Epithelial cell of prostate (primary cell): ENCODE measurements at regions not wholly inside any gene's neighbourhood (a gene's known extent, or its start where the extent isn't known, plus 50 kb on each side); places are given as distances from the start of the nearest gene placed in this dataset.

Experiments
- DNase-seq: peaks from one replicate; pipeline ENCODE4 v3.0.0-alpha.2; 2011; ENCODE audit warnings: low read depth, low spot score
- H3K27ac ChIP-seq: fragments of 450-650 bp; 2 replicates; pipeline ENCODE4 v1.5.1; 2017; ENCODE audit warnings: mild to moderate bottlenecking

DNA sequence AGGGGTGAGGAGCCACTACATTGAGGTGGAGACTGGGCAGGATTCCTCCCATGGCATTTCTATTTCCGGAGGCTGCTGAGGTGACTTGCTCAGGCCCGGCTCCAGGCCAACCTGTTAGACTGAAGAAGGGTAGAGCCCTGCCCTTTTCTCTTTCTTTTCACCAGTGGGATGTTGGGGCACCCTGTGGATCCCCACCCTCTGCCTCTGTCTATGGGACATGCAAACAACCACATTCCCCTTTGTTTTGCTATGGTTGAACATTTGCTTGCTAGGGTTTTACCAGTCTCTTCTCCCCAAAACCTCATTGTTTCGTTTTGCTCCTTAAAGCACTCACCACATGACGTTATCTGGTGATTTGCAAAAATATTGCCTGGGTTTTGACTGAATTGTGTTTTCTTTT is 183.3 kb downstream of the ARL4C start:
- DNase-seq: no peak
- H3K27ac ChIP-seq: no peak overlapping the region

DNA sequence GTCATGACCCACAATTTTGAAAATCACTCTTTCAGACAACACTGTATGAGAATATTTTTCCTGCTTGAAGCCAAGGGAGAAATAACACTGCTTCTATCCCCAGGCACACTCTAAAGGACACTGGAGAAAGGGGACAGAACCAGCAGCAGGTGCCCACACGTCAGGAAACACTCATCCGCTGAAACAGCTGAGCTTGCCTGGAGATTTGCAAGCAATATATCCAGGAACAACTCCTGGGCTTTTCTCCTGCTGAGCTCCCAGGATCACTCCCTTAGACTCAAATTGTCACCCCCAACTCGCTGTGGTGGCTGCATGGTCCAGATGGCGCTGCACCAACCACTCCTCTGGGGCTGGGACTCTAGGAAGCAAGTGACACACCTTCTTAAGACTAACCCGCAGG is 186.7 kb downstream of the ARL4C start:
- DNase-seq: no peak
- H3K27ac ChIP-seq: no peak overlapping the region

DNA sequence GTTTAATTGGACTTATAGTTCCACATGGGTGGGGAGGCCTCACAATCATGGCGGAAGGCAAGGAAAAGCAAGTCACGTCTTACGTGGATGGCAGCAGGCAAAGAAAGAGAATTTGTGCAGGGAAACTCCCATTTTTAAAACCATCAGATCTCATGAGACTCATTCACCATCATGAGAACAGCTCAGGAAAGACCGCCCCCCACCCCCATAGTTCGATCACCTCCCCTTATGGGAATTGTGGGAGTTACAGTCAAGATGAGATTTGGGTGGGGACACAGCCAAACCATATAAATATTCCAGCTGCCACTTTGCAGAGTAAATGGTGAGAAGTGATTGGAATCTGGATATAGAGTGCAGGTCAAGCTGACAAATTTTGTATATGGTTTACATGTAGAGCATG is 187.4 kb downstream of the ARL4C start:
- peak overlapping the region; percentile 74 for H3K27ac ChIP-seq

DNA sequence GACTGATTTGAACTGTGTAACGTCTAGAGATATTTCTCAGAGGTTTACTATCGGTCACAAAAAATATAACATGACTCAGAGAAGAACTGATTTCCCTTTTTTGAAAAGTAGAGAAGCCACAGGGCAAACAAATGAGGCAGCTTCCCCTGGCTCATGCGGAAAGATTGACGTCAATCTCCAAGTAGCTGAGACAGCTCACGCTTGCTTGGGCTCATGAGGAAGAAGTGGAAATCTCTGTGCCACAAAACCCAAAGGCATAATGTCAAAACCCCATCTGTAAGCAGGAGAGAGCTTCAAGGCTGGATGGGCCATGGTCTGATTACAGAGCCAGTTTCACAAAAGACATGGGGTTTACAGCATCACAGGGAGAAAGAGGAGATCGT is 188.1 kb downstream of the ARL4C start:
- DNase-seq: no peak
- H3K27ac ChIP-seq: peak overlapping the region; percentile 74

More for the DNA sequence above, 187.4 kb downstream of the ARL4C start:
- DNase-seq: no peak

DNA sequence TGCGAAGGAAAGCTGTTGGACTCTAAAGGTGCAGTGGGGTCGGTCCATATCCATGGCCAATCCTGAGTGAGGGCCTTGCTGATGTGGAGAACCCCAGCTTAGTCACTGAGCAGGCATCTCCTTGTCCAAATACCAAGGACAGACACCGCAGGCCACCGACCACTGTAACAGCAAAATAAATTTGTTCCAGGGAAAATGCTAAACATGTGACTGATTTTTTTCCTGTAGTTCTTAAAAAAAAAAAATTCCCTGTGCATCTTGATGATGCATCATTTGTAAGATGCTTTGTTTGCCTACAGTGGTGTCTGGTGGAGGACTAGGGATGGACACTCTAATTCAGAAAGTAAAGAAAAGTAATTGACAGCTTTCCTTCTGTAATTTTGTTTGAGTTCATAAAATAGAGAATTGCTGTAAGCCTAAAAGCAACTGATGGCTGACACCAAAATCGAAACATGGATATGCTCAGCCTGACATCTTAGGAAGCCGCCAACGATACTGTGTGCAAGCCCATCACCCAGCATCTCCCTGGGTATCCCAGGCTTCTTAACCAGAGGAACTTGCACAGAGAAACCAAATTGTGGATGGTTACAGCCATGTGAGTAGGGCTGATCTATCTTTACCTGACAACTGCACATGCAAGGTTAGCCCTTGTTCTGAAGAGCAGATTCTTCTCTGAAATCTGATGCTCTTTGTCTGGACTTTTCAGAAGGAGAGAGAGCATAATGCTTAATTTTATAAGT is 188.6 kb downstream of the ARL4C start:
- H3K27ac ChIP-seq: peak overlapping the region; percentile 74
- DNase-seq: no peak

DNA sequence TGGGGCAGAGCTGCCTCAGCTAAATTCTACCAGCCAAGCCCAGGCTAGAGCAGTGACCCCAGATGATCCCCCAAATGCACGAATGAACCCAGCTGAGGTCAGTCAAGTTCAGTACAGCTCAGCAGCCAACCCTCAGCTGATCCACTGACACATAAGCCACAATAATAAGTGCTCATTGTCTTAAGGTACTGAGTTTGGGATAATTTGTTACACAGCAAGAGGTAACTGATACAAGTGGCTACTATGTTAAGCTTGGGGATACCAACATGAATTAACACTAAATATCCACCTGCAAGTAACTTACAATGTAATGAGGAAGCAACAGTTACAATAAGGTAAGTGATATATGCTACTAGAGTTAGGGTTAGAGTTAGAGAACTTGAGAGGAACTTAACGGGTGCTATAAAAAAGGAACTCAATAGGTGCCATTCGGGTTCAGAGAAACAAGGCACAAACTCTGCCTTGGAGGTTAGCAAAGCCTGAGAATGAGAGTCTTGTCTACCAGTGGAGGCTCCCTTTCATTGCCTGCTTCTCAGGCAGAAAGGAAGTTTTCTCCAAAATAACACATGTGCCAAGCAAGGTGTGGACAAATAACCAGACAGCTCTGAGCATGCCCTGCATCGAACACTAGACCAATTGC is 189.4 kb downstream of the ARL4C start:
- DNase-seq: no peak
- peak overlapping the region; percentile 74 for H3K27ac ChIP-seq

DNA sequence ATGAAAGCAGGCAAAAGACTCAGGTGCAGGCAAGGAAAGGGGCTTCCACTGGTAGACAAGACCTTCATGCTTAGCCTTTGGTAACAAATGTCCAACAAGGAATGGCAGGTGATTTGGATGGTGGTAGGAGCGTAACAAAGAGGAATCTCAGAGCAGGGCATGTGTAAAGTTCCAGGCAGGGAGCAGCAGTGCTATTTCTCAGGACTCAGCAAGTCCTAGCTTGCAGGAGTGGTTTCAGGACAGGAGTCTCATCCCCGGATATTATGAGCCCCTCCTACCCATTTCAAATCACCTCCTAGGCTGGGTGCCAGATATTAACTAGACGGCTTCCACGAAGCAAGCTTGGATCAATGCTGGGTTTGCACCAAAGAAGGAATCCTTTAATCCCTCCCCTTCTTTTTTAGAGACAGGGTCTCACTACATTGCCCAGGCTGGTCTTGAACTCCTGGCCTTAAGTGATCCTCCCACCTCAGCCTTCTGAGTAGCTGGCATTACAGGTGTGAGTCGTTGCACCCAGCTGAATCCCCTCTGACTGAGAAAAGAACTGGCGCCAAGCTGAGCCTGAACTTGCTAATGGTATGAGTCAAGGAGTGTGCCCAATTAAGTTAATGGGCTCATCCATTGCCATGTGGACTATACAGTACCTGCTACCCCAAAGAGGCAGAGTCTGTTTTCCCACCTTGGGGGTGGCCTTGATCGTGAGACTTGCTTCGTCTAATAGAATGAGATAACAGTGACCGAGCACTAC is 190.3 kb downstream of the ARL4C start:
- H3K27ac ChIP-seq: peak overlapping the region; percentile 74
- DNase-seq: no peak

DNA sequence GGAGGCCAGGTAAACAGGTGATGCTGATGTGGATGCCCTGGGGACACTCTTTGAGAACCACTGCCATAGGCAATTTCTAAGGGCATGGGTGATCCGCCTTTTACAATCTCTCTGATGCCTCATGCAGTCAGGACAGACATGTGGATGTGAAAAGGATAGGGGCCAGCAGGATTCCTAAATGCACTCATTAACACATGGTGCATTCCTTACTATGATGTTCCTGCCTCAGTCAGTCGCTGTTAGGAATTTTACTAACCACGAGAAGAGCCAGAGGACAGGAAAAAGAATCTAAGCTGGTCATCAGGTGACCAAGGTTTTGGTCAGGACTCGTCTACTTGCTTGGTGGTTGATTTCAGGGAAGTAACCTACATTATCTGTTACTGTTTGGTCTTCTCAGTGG is 191.0 kb downstream of the ARL4C start:
- no peak for DNase-seq
- peak overlapping the region; percentile 74 for H3K27ac ChIP-seq

DNA sequence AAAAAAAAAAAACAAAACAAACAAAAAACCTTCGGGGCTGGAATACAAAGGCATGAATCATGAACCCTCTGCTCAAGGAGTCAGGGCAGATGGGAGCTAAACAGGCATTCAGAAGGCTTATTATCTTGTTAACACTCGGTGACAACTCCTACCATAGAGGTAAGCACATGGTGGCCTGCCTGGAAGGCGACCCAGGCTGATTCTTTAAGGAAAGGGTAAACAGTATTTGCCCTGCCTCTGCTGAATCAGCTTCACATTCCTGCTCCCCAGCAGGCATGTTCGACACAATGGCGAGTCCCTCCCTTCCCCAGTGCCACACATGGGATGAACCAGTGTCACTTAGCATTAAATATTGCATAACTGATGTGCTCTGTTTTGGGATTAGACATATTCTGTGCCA is 191.9 kb downstream of the ARL4C start:
- peak overlapping the region; percentile 74 for H3K27ac ChIP-seq
- DNase-seq: no peak

DNA sequence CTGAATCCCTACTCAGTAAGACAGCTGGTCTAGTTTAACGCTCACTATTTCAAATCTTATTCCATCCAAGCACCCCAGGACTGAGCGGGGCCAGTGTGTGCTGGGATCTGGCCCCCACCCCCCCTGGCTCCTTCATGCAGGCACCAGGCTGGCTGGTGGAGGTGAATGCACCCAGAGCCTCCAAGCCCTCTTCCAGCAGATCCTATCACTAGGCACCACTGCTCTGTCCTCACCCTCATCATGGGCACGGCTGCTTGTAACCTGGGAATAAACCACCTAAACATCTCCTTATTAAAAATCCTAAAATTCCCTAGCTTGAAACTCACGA is 194.3 kb downstream of the ARL4C start:
- DNase-seq: no peak
- H3K27ac ChIP-seq: no peak overlapping the region

DNA sequence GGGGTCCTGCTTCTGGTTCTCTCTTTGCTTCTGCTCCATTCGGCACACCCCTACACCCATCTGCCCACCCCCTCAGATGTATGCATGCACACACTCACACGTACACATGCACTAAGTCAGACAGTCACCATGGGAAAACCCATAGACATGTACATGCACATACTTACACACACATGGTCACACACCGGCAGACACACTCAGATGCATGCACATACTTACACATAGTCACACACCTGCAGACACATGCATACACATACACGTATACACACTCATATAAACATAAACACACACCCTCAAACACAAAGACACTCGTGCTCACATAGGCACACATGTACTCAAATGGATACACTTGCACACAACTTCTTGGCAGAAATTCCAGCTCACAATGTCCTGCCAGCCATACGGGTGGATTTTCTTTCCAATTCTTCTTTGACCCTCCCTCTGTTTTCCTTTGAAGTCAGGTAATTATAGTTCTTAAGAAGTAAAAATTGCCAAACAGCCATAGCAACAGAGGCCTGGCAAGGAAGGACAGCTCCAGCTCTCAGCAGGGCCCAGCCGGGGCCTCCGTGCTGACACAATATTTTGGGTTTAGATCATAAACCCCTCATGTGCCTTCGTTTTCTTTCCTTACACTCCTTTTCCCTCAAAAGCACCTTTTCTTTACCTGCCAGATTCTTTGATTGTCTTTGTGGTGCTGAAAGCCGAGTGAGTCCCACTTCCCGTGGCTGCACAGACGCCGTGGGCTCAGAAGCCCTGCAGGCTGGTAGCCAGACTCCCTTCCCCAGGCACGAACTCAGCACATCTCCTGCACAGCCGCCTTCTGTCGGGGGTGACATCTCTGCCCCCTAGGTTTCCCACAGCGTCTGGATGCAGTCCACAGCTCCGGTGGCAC is 195.7 kb downstream of the ARL4C start:
- no peak overlapping the region for H3K27ac ChIP-seq
- no peak for DNase-seq

DNA sequence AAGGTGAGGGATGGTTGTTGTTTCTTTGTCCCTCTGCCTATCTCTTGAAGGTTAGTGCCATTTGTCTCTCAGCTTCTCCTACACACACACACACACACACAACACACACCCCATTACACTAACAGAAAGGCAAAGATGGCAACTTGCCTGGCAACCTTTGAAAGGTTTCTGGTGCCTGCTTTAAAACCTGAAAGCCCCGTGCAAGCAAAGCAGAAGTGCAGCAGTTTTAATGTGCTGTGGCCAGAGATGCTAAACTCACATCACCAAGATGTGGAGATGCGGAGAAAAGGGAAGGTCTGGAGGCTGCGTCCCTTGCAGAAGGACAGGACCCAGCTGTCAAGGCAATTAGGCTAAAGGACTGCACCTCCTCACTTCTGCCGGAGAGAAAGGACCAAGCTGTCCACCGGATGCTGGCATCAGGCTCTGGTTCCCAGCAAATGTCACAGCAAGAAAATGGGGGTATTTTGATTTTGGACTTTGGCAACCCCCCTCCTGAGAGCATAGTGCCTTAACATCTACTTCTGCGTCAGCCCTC is 196.4 kb downstream of the ARL4C start:
- no peak overlapping the region for H3K27ac ChIP-seq

DNA sequence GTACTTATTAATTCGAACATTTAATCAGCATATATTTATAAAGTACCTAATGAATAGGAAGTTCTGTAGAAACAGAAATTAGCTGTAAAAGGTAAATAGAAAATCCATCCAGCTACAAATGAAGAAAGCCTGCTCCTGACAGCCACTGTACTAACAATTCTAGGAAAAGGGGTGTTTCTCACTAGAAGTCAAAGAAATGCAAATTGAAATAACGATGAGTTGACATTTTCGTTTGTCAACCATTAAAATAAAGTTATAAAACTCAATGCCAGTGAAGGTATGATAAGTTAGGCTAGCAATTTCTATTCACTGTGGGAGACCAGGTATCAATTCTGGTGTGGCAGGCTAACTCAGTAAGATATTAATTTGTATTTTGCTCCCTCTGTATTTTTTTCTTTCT is 198.0 kb downstream of the ARL4C start:
- H3K27ac ChIP-seq: no peak overlapping the region
- no peak for DNase-seq

More for the DNA sequence above, 196.4 kb downstream of the ARL4C start:
- DNase-seq: no peak

DNA sequence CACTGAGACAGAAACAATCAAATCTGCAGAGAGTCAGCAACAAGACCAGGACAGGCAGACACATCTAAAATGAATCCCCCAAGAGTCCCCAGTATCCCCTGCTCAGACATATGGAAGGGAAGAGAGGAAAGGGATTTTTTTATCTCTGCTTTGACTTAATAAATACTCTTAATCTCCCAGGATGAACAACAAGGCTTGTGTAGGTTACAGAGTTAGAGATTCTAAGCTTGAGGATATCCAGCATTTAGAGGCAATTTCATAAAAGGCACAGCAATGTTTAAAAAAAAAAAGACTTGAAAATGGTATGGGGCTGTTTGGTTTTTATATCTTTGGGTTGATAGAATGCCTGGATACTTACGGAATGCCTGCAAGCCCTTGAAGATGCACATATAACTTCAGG is 199.9 kb downstream of the ARL4C start:
- H3K27ac ChIP-seq: no peak overlapping the region
- no peak for DNase-seq

DNA sequence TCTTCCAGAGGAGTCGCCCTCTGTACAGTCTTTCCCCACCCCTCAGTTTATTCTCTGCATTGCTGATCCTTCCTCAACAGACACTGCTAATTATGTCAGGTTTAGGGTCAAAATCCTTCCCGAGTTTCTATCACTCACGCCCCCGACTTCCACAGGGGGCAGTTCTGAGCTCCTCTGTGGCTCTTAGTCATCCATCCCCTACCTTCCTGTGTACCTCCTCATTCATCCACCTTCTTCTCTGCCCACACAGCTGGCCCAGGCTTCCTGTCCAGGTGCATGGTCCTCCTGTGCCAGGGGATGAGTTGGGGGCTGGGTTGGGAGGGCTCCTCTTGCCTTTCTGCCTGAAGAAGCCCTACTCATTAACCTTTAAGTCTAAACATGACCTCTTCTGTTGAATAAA is 202.9 kb downstream of the ARL4C start:
- H3K27ac ChIP-seq: no peak overlapping the region
- no peak for DNase-seq

DNA sequence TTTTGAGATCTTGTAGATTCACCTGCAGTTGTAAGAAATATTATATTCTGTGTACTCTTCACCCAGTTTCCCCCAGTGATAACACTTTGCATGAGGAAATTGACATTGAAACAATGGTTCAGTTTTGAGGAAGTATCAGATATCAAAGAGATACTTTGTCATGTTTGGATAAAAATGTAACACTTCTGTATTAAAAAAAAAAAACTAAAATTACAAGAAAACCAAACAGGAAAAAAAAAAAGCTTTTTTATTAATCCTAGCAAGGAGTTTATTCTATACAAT is 204.0 kb downstream of the ARL4C start:
- no peak overlapping the region for H3K27ac ChIP-seq

DNA sequence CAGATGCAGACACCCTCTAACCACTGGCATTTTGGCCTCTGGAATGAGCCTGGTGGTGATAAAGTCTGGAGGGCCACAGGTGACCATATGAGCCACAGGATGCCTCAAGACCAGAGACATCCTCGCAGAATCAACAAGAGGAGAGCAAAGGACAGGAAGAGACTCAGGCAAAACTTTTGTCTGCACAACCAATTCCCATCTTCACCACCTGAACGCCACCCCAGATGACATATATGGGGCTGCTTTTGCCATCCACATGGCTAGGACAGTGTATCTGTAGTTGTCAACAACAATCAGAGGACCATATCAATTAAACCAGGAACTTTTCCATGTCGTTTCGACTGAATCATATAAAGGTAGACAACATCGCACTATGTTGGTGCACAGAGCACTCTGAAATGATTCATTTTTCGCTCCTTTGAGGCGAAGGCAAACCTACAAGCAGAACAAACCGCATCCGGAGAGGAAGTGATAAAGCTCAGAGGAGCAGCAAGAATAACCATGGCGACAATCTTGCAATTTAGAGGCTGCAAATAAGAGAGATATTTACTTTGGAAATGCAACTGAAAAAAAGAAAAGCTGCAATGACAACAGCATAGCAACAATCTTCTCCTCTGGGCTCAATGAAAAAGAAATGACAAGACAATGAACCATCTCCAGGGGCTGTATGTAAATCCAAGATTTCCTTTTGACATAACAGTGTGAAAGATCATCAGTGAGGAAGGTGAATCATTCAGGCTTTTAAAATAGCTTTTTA is 204.5 kb downstream of the ARL4C start:
- H3K27ac ChIP-seq: no peak overlapping the region
- DNase-seq: no peak

More for the DNA sequence above, 204.0 kb downstream of the ARL4C start:
- DNase-seq: no peak

DNA sequence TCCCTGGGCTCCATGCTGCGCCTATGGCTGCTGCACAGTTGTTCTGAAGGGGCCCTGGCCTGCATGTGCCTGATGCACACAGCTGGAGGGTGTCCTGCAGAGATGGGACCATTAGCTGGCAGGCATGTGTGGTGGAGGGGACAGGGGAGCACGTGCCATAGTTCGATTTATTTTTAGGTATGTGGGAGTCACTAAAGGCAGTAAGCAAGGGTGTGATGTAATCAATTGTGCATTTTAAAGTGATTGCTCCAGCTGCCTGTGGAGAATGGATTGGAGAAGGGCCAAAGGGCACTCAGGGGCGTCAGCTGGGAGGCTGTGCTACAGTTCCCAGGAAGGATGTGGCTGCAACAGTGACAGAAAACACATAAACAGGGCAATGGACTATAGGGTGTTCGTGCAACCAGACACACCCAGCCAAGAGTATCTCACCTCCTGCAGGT is 205.1 kb downstream of the ARL4C start:
- no peak for DNase-seq
- no peak overlapping the region for H3K27ac ChIP-seq

DNA sequence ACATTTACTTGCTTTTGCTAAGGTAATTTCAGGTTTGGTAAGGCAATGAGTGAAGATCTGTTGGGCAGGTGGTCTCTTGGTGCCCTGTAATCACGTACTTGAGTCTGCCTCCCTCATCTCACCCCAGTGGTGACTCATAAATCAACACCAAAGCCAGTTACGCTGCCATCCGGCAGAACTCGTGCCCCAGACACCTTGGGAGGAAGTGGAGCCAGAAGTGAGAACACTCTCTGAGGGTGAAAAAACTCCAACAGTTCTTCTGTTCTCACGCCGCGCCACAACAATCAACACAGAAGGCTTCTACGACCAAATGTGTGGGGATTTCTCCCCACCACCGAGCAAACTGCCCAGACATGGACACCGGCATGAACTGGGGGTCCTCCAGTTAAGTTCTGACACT is 206.2 kb downstream of the ARL4C start:
- no peak for DNase-seq
- no peak overlapping the region for H3K27ac ChIP-seq
